ENCODE measurements at regions not wholly inside any gene's neighbourhood (a gene's known extent, or its start where the extent isn't known, plus 50 kb on each side); places are given as distances from the start of the nearest gene placed in this dataset.

GRCh38 chr13:58579468-58579867, 947.9 kb downstream of the PCDH17 start:
- TF ChIP-seq PAX5 (IDR thresholded peaks at IDR 0.05; ENCODE audit: insufficient read depth, low read length, severe bottlenecking) (no peak), POLR2AphosphoS5 (IDR thresholded peaks at IDR 0.05; ENCODE audit: low read depth, low read length) (no peak)
- DNase-seq (ENCODE audit: insufficient read length, low spot score) (no peak), FAIRE-seq (no peak)

- DNase-seq (ENCODE audit: insufficient read length, low spot score) (no peak), FAIRE-seq (no peak)
- no peak for TF ChIP-seq POLR2AphosphoS5 (IDR thresholded peaks at IDR 0.05; ENCODE audit: low read depth, low read length)
- TF ChIP-seq PAX5 (IDR thresholded peaks at IDR 0.05; ENCODE audit: insufficient read depth, low read length, severe bottlenecking), result no peak
- no peak for TF ChIP-seq SPI1 (IDR thresholded peaks at IDR 0.05; ENCODE audit: low read depth, low read length)
- TF ChIP-seq POU2F2 (IDR thresholded peaks at IDR 0.05; ENCODE audit: low read depth, low read length), result no peak
- no peak for TF ChIP-seq POLR2A (IDR thresholded peaks at IDR 0.05; ENCODE audit: low read depth, low read length)
- no peak for TF ChIP-seq TAF1 (IDR thresholded peaks at IDR 0.05; ENCODE audit: low read depth, low read length)
These were observed 952.4 kb downstream of the PCDH17 start for GRCh38 chr13:58583966-58584365.

- TF ChIP-seq POU2F2 (IDR thresholded peaks at IDR 0.05; ENCODE audit: low read depth, low read length) (no peak), SPI1 (IDR thresholded peaks at IDR 0.05; ENCODE audit: low read depth, low read length) (no peak), POLR2A (IDR thresholded peaks at IDR 0.05; ENCODE audit: low read depth, low read length) (no peak), POLR2AphosphoS5 (IDR thresholded peaks at IDR 0.05; ENCODE audit: low read depth, low read length) (no peak), TAF1 (IDR thresholded peaks at IDR 0.05; ENCODE audit: low read depth, low read length) (no peak), PAX5 (IDR thresholded peaks at IDR 0.05; ENCODE audit: insufficient read depth, low read length, severe bottlenecking) (no peak)
- DNase-seq (ENCODE audit: insufficient read length, low spot score), result no peak
- FAIRE-seq, result no peak
These were observed 953.1 kb downstream of the PCDH17 start for GRCh38 chr13:58584610-58585009.

- TF ChIP-seq PAX5 (IDR thresholded peaks at IDR 0.05; ENCODE audit: insufficient read depth, low read length, severe bottlenecking) (no peak), POU2F2 (IDR thresholded peaks at IDR 0.05; ENCODE audit: low read depth, low read length) (no peak), POLR2A (IDR thresholded peaks at IDR 0.05; ENCODE audit: low read depth, low read length) (no peak), SPI1 (IDR thresholded peaks at IDR 0.05; ENCODE audit: low read depth, low read length) (peak; percentile 99)
- FAIRE-seq (peak; percentile 73), DNase-seq (ENCODE audit: insufficient read length, low spot score) (no peak)
These were observed 955.6 kb downstream of the PCDH17 start for GRCh38 chr13:58587183-58587582.

- no peak for TF ChIP-seq POLR2AphosphoS5 (IDR thresholded peaks at IDR 0.05; ENCODE audit: low read depth, low read length)
- no peak for TF ChIP-seq POLR2A (IDR thresholded peaks at IDR 0.05; ENCODE audit: low read depth, low read length)
- no peak for TF ChIP-seq SPI1 (IDR thresholded peaks at IDR 0.05; ENCODE audit: low read depth, low read length)
- no peak for TF ChIP-seq PAX5 (IDR thresholded peaks at IDR 0.05; ENCODE audit: insufficient read depth, low read length, severe bottlenecking)
- no peak for TF ChIP-seq TAF1 (IDR thresholded peaks at IDR 0.05; ENCODE audit: low read depth, low read length)
- no peak for TF ChIP-seq POU2F2 (IDR thresholded peaks at IDR 0.05; ENCODE audit: low read depth, low read length)
- DNase-seq (ENCODE audit: insufficient read length, low spot score), result no peak
- FAIRE-seq, result no peak
These were observed 960.5 kb downstream of the PCDH17 start for GRCh38 chr13:58592052-58592451.

GRCh38 chr13:58592786-58593185, 961.2 kb downstream of the PCDH17 start:
- DNase-seq (ENCODE audit: insufficient read length, low spot score) (no peak), FAIRE-seq (no peak)
- TF ChIP-seq SPI1 (IDR thresholded peaks at IDR 0.05; ENCODE audit: low read depth, low read length) (no peak), POLR2A (IDR thresholded peaks at IDR 0.05; ENCODE audit: low read depth, low read length) (no peak), POU2F2 (IDR thresholded peaks at IDR 0.05; ENCODE audit: low read depth, low read length) (no peak), PAX5 (IDR thresholded peaks at IDR 0.05; ENCODE audit: insufficient read depth, low read length, severe bottlenecking) (no peak), TAF1 (IDR thresholded peaks at IDR 0.05; ENCODE audit: low read depth, low read length) (no peak), POLR2AphosphoS5 (IDR thresholded peaks at IDR 0.05; ENCODE audit: low read depth, low read length) (no peak)

- TF ChIP-seq PAX5 (IDR thresholded peaks at IDR 0.05; ENCODE audit: insufficient read depth, low read length, severe bottlenecking), result no peak
- TF ChIP-seq POU2F2 (IDR thresholded peaks at IDR 0.05; ENCODE audit: low read depth, low read length), result no peak
- no peak for TF ChIP-seq SPI1 (IDR thresholded peaks at IDR 0.05; ENCODE audit: low read depth, low read length)
- no peak for TF ChIP-seq POLR2A (IDR thresholded peaks at IDR 0.05; ENCODE audit: low read depth, low read length)
- FAIRE-seq (no peak), DNase-seq (ENCODE audit: insufficient read length, low spot score) (no peak)
These were observed 963.4 kb downstream of the PCDH17 start for GRCh38 chr13:58594747-58595600.

GRCh38 chr13:58597552-58597951, 966.0 kb downstream of the PCDH17 start:
- DNase-seq (ENCODE audit: insufficient read length, low spot score) (no peak), FAIRE-seq (no peak)
- TF ChIP-seq POU2F2 (IDR thresholded peaks at IDR 0.05; ENCODE audit: low read depth, low read length) (no peak), TAF1 (IDR thresholded peaks at IDR 0.05; ENCODE audit: low read depth, low read length) (no peak), PAX5 (IDR thresholded peaks at IDR 0.05; ENCODE audit: insufficient read depth, low read length, severe bottlenecking) (no peak), POLR2A (IDR thresholded peaks at IDR 0.05; ENCODE audit: low read depth, low read length) (no peak), POLR2AphosphoS5 (IDR thresholded peaks at IDR 0.05; ENCODE audit: low read depth, low read length) (no peak), SPI1 (IDR thresholded peaks at IDR 0.05; ENCODE audit: low read depth, low read length) (no peak)

- TF ChIP-seq TAF1 (IDR thresholded peaks at IDR 0.05; ENCODE audit: low read depth, low read length) (no peak), SPI1 (IDR thresholded peaks at IDR 0.05; ENCODE audit: low read depth, low read length) (no peak), POU2F2 (IDR thresholded peaks at IDR 0.05; ENCODE audit: low read depth, low read length) (no peak), PAX5 (IDR thresholded peaks at IDR 0.05; ENCODE audit: insufficient read depth, low read length, severe bottlenecking) (no peak), POLR2AphosphoS5 (IDR thresholded peaks at IDR 0.05; ENCODE audit: low read depth, low read length) (no peak), POLR2A (IDR thresholded peaks at IDR 0.05; ENCODE audit: low read depth, low read length) (no peak)
- no peak for FAIRE-seq
- no peak for DNase-seq (ENCODE audit: insufficient read length, low spot score)
These were observed 966.7 kb downstream of the PCDH17 start for GRCh38 chr13:58598241-58598640.

GRCh38 chr13:58611117-58611516, 979.6 kb downstream of the PCDH17 start:
- TF ChIP-seq POU2F2 (IDR thresholded peaks at IDR 0.05; ENCODE audit: low read depth, low read length) (no peak), POLR2A (IDR thresholded peaks at IDR 0.05; ENCODE audit: low read depth, low read length) (no peak), SPI1 (IDR thresholded peaks at IDR 0.05; ENCODE audit: low read depth, low read length) (no peak), PAX5 (IDR thresholded peaks at IDR 0.05; ENCODE audit: insufficient read depth, low read length, severe bottlenecking) (no peak), POLR2AphosphoS5 (IDR thresholded peaks at IDR 0.05; ENCODE audit: low read depth, low read length) (no peak), TAF1 (IDR thresholded peaks at IDR 0.05; ENCODE audit: low read depth, low read length) (no peak)
- FAIRE-seq (no peak), DNase-seq (ENCODE audit: insufficient read length, low spot score) (no peak)

All from GM12891 (cell line).